ENCODE measurements at regions not wholly inside any gene's neighbourhood (a gene's known extent, or its start where the extent isn't known, plus 50 kb on each side); places are given as distances from the start of the nearest gene placed in this dataset.
"Not testable (repeated sequence)": the region's sequence is repeated elsewhere in the genome, so short reads cannot be mapped to it uniquely, and the experiment has no call there.

DNA sequence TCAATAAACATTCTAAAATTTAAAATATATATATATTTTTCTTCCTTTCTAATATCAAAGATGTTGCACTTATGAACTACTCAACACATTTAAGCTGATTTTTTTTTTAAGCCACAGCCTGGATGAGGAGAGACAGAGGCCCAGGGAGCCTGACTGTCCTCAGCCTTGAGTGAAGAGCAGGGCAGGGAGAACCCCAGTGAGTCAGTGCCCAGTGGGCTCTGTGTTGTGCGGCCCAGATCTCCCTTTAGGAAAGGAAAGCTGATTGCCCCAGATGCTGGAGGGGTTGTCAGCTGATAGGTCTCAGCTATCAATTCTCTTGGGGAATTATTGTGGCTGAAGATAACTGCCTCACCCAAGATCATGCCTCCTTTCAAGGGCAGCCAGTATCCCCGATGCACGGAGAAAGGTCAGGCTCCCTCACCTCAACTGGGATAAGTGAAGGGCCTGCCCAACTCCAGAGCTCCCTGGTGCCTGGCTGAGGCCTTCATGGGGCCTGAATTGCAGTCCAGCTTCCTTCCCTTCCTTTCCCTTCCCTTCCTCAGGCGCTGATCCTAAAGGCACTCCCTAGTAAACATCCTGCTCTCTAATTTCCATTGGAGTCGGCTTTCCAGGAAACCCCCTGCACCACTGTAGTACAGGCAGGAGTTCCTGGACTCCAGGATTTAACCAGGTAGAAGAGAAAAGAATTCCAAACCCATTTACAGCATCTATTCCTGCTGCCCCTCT is 106.9 kb upstream of the ATL2 start:
- FAIRE-seq: no peak

DNA sequence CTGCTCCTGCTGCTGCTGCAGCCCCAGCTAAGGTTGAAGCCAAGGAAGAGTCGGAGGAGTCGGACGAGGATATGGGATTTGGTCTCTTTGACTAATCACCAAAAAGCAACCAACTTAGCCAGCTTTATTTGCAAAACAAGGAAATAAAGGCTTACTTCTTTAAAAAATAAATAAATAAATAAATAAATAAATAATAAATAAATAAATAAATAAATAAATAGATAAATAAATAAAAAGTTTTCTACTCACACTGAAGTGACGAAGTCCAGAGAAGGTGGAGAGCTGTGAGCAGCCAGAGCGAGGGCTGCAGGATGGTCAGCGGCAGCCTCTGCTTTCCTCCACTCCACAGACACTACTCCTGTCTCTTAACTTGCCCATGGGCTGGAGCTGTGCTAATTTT is 105.6 kb upstream of the ATL2 start:
- not testable (repeated sequence) for FAIRE-seq

DNA sequence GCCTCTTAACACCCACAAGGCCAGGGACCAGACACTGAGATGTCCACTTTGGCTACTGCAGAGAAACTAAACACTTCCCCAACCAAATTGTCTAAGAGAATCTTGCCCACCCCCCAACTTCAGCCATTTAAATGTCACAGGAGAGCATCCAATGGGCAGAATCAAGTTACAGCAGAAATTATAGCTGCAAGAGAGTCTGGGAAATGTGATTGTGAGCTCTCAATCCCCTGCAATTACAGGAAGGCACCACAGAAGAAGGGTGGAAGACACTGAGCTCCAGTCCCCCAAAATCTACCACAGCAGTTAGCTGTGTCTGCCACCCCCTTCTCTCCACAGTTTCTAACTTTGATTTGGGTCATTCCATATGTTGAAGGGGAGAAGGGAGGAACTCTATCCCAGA is 103.5 kb upstream of the ATL2 start:
- FAIRE-seq: no peak

DNA sequence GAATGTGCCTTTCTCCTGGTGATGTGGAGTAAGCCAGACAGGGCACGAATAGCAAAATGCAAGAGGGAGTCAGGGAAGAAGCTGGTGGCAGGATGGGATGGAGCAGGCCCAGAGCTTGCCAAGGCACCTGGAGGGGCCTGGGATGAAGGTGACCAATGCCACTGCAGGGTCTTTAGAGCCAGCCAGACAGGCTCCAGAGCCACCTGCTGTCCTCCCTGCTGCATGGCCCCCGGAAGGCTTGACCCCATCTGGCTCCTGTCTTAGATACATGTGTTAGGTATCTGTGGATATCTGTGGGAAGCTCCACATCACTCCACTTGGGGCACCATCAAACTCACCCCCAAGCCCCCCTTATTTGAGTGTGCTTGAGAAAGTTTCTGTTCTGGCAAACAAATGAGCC is 99.9 kb upstream of the ATL2 start:
- no peak for FAIRE-seq

DNA sequence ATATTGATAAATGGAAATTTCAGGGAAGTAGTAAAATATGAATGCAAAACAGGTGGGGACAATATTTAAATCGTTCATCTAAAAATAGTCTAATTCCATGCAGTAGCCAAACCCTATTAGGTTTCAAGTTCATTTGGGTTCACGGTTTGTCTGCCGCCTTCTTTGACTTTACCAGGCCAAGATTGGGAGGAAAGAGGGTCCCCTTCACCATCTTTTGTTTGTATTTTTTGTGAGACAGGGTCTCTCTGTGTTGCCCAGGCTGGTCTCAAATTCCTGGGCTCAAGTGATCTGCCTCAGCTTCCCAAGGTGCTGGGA is 98.5 kb upstream of the ATL2 start:
- no peak for FAIRE-seq

DNA sequence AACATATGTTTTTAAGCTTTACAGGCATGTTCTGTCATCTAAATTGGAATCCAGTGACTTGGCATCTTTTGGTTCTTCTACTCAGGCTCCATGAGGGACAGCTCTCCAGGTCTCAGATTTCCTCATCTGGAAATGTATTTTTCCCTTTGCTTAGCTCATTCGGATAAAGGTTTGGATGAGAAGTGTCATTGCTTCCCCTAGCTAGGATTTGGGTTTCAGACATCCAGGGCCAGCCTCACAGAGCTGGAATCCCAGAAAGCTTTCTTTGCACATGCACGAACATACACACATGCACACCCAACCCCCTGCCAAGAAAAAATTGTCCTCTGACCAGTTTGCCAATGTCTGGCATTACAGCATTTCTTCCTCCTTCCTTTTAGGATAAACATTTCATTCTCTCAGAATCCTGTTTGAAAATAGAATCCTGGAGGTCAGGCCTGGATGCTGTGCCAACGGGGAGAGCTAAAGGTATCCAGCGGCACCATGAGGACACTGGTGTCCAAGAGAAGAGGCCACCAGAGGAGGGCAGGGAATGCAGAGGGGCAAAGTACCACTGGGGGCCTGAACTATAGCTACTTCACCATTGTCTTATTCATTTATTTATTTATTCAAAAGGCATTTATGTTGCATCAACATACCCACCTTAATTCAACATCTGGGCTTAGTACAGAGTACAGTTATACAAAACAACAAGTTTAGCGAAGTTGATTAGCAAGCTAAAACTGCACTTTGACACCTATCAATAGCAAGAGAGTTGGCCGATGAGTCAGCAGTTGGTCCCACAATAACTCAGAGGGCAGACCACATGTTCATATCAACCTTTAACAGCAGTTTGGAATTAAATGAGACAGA is 97.9 kb upstream of the ATL2 start:
- FAIRE-seq: no peak

DNA sequence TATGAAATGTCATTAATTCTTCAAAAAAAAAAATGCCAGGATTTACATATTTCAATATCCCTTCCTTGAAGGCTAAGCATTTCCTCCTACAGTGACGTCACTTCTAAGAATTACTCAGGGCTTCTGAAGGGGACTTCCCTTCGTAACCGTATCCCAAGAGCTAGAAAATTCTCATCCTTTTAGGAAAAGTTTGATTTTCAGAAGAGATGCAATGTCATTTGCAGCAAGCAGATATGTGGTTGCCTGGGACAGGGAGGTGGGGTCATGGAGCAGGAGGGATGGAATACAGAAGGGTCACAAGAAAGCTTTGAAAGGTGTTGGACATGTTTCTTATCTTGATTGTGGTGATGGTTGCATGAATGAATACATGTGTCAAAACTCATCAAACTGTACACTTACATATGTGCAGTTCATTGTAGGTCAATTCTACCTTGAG is 97.0 kb upstream of the ATL2 start:
- FAIRE-seq: no peak

DNA sequence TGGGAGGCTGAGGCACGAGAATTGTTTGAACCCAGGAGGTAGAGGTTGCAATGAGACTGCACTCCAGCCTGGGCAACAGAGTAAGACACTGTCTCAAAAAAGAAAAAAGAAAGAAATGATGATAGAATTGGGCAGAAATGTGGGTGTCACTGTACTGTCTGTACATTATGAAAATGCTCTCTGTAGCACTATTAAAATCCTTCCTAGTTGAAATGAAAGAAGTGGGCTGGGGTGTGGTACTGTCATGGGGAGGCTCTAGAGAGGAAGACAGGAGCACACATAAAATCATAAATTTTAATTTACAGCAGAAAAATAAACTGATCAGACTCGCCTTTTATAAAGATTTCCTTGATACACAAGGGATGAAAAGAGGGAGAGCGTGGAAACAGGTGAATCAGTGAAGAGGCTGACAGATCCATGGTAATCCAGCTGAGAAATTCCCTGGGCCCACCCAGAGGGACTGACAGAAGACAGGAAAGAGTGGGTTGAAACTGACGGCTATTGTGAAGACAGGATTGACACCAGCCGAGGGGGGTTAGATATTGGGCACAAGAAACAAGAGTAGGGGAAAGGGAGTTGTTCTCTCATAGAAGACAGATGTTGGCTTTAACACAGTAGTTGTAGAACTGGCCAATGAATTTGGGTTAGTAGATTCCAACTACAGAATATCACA is 96.4 kb upstream of the ATL2 start:
- no peak for FAIRE-seq

DNA sequence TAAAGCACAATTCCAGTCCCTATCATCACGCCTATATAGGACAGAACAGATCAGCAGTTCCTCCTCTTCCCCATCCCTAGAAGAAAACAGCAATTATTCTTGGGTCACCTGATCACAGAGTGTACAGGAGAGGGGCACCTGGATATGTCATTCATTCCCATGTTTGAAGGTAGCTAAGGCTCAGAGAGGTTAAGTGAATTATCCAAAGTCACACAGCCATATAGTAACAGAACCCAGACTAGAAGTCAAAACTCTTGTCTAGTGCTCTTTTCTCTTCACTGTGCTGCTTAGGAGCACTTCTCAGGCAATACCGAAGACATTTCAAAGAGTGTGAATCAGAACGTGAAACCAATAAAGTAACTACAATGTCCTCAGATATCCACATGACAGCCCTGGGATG is 93.0 kb upstream of the ATL2 start:
- FAIRE-seq: no peak

DNA sequence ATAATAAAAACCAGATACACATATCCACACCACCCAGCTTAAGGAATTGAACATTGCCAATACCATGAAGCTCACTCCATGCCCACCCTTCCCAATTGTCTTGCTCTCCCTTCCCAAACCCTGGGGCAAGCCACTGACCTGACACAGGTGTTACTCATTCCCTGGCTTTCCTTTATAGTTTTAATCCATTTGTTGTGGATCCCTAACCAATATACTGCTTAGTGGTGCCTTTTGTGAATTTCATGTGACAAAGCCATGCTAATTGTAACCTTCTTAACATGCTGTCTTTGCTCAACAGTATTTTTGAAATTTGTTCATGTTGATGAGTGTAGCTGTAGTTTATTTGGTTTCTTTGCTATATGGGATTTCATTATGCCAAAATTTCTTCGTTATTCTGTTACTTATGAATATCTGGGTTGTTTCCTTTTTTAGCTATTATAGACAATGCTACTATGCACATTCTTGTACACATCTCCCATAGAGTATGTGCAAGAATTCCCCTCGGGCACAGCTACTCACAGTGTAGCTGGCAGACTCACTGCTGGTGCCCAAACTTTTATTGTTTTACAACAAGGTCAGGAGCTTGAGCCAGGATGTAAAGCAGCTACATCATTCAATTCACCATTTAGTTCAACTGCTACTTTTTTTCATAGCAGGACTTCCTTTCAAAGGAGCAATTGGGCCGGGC is 90.8 kb upstream of the ATL2 start:
- no peak for FAIRE-seq

DNA sequence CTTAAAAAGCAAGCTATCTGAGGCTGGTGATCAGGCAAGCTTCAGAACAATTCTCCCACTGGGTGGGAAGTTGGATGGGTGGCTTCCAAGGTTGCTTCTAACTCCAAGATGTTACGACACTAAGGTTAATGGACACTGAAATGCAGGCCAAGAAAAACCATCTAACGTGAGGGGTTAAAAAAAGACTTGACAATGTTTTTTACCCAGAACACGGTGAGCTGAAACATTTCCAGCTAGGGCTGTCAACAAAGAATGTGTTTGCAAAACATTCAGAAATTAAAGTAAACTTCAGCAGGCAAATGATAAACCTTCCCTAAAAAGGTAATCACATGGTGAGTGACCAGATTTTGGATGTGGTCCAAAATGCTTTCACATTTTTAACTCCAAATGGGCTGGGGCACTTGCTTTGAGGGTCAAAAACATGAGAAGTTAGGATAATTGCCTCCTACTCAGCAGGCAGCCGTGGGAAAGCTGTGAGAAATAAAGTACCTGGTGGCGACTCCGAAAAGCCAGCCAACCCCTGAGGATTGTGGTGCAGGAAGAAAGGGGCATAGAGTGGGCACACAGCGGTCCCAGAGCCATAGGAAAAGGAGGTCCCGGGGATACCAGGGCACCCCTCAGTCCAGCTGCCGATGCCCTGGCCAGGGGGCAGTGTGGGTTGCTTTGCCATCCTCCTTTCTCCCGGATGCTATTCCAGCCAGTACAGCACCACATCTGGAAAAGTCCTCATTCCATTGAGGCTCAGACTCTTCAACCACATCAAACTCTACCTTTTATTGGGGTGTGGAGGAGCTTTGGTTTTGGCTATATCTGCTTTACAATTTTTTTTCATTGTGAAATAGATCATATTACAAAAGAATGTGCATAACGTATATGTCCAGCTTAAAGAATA is 90.0 kb upstream of the ATL2 start:
- no peak for FAIRE-seq

DNA sequence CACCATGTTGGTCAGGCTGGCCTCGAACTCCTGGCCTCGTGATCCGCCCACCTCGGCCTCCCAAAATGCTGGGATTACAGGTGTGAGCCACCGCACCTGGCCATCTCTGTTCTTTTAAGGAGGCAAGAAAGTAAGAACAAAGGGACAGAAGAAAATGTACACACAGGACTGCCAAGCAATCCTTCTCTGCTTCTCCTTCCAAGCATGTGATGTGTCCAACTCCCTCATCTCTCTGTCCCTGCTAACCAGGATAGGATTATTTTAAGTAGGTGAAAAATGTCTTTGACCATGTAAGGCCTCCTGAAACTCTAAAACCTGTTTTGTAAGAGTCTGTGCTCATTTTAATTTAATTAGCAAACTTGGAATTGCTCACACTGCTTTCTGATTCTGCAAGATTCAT is 89.3 kb upstream of the ATL2 start:
- no peak for FAIRE-seq

DNA sequence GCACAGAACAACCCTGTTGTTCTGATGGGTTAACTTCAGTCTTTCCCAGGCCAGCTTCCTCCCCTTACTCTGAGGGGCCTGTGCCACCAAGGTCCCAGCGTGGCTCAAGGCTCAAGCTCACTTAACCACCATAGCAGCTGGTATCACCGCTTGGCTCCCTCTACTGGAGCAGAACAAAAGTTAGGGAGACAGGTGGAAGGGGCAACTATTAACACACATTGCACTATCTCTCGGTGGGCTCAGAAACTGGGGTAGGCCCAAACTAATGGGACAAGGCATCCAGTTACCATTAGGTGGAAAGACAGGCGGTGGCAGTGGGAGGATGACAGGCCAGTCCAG is 88.7 kb upstream of the ATL2 start:
- no peak for FAIRE-seq

DNA sequence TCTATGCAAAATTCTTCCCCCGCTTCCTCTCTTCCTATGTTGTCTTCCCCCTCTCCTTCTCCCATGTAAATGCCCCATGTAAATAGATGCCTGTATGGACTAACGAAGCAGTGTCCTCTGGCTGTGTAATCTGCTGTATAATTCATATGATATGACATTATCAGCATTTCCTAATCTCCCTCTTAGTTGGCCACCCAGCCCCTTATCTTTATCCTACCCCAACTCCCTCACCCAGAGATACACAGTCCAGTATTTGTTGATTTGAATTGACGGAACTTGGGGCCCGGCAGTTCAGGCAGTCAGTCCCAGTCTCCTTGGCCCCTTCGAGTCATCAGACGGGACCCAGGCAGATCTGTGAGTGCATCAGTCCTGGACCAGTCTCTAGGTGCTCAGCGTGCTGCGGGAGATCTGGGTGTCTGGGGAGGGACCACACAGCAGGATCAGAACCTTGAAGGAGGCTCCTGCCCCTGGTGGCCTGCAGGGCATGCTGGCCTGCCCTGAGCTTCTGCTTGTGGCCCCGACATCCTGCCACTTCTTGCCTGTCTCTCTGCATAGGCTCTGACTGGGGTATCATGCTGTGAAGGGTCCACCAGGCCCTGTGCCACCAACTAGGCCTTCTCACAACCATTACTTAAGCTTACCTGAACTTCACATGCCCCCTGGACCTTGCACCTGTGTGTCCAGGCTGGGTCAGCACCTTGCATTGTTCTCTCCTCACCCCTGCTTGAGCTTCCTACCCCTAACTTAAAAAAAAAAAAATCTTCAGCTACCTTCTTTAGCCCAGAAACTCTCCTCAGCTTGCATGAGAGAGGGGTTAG is 88.1 kb upstream of the ATL2 start:
- no peak for FAIRE-seq

DNA sequence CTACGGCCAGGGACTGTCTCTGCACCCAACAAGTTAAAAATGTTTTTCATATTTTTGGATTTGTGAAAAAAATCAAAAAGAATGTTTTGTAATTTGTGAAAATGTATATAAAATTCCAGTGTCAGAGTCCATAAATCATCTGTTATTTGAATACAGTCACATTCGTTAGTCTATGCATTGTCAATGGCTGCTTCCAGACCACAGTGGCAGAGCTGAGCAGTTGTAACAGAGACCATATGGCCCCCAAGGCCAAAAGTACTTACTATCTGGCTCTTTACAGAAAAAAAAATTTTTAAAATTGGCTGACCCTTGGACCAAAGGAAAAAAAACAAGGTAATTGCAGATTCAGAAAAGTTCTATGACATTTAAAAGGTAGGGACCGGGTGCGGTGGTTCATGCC is 86.7 kb upstream of the ATL2 start:
- no peak for FAIRE-seq

DNA sequence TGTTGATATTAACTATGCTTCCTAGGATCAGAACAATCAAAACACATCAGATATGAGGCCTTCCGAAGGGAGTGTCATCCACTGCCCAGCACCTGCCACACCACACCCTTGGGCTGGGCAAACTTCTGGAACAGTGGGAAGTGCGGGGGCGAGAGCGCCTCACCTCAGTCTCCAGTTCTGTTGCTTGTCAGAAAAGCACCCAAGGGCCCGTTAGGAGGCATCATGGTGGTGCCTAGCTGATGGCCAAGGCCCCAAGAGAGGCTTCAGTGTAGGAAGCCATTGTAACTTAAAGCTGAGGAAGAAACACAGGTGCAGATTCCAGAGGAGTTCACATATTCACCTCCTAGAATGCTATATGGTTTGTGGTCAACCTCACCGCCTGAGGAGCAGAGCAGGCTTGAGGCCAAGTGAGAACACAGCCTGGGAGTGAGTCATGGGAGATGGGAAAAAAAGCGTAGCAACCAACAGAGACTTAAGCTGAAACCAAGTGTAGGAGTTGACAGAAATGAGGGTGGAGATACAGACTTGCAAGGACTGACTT is 85.1 kb upstream of the ATL2 start:
- FAIRE-seq: no peak

DNA sequence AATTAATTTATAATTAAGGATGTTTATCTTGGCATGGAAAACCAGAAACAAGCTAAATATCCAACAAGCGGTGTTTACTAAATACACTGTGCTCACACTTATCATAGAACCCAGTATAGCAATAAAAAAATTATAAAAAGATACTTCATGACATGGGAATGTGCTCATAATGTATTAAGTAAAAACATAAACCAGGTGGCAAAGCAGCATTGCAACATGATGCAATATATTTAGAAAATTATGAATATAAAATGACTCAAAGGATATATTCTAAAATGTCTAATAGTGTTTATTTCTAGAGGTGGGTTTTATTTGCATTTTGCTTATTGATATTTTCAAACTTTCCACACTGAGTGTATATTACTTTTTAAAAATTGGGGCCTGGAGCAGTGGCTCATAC is 84.4 kb upstream of the ATL2 start:
- no peak for FAIRE-seq

DNA sequence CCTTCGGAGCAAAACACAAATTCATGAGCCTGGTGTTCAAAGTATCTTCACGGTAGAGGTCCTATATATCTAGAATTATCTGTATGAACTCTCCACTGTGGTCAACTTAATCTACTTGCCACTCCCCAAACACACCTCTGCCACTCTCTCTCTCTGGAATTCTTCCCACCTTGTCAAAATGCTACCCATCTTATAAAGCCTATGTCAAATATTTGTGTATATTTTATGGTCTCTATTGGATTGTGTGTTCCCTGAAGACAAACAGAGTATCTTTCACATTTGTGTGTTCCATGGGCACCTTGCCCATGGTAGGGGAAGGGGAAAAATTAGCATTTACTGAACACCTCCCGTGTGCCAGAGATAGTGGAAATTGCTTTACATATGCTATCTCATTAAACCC is 83.2 kb upstream of the ATL2 start:
- no peak for FAIRE-seq

DNA sequence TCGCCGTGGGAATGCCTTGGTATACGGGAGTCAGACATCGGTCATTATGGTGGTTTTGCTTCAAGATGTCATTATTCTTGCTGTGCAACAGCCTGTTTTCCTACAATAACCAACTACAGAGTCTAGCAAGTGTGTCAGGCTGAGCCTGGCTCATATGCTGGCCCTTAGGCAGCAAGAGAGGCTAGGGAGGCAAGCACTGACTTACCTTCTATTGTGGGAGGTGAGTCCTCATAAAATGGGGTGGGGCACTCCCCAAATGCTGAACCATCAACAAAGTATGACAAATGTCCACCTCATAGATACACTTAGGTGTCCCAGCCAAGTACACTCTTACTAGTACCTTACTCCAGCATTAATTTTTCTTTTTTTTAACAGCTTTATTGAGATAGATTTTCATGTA is 77.0 kb upstream of the ATL2 start:
- no peak for FAIRE-seq

DNA sequence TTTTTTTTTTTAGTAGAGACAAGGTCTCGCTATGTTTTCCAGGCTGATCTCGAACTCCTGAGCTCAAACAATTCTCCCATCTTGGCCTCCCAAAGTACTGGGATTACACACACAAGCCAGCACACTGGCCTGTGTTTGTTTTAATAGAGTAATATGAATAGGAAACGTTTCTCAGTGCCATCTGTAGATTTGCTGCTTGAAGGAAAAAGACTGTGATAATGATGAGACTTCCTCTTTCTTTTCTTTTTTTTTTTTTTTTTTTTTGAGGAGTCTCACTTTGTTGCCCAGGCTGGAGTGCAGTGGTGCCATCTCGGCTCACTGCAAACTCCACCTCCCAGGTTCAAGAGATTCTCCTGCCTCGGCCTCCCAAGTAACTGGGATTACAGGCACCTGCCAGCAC is 74.7 kb upstream of the ATL2 start:
- not testable (repeated sequence) for FAIRE-seq

DNA sequence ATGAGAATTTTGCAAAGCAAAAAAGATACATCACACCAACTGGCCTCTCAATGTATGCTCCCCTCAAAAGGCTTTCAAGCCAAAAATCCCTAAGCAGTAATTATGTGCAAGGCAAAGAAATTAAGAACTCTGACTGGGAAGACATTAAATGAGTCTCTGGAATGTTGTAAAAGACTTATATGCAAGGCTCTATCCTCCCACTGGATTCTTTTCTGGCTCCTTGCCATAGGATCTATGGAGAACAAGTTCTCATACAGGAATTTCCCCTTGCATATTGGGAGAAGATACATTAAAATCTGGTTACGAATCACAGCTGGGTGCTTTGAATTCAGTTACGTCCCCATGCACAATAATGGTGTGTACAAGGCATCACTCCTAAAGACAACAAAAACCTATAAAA is 73.4 kb upstream of the ATL2 start:
- no peak for FAIRE-seq

Data from islet of Langerhans (tissue), 1 donor.